ENCODE measurements at regions not wholly inside any gene's neighbourhood (a gene's known extent, or its start where the extent isn't known, plus 50 kb on each side); places are given as distances from the start of the nearest gene placed in this dataset.
"Not testable (repeated sequence)": the region's sequence is repeated elsewhere in the genome, so short reads cannot be mapped to it uniquely, and the experiment has no call there.

DNA sequence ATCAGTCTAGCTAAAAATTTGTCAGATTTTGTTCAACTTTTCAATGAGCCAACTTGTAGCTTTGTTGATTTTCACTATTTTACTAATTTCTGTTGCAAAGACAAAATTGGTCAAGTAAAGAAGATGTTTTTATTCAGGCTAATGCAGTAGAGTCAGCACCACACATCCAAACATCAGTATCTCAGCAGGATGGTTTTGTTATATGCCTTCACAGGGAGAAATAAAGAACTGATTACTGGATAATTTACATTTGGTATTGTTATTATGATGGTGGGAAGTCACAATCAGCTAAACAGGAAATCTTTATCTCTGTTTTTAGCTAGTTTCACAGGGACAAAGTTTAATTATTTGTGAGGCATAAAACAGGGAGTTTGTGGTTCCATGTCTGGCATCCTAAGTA lies 713.4 kb downstream of the SLITRK5 start:
- intact Hi-C loops (cut with micrococcal nuclease) = no loop called here

- intact Hi-C loops (cut with micrococcal nuclease) = no loop called here
Observed at GRCh38 chr13:88395804-88396203, 724.6 kb downstream of the SLITRK5 start.

GRCh38 chr13:88411696-88412095 lies 740.5 kb downstream of the SLITRK5 start:
- intact Hi-C loops (cut with micrococcal nuclease) = no loop called here

- intact Hi-C loops (cut with micrococcal nuclease) = no loop called here
Observed at GRCh38 chr13:88417801-88418200, 746.6 kb downstream of the SLITRK5 start.

DNA sequence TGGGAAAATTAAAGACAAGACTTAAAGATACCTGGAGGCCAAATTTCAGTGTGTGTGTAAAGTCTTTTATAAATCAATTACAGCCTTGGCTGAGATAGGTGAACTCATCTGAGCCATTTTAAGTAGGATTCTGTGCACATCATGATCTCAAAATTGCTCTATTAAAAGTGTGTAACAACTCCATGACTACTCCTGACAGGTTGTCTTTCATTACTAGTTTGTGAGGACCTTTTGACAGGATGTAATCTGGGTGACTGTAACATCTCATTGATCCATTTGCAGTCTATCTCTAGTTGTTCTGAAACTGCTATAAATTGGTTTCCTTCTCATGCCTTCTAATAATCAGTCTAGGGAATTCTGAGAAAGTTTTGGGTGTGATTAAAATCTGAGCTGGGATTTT lies 753.3 kb downstream of the SLITRK5 start:
- intact Hi-C loops (cut with micrococcal nuclease) = no loop called here

- intact Hi-C loops (cut with micrococcal nuclease) = no loop called here
Observed at GRCh38 chr13:88426661-88427060, 755.5 kb downstream of the SLITRK5 start.

DNA sequence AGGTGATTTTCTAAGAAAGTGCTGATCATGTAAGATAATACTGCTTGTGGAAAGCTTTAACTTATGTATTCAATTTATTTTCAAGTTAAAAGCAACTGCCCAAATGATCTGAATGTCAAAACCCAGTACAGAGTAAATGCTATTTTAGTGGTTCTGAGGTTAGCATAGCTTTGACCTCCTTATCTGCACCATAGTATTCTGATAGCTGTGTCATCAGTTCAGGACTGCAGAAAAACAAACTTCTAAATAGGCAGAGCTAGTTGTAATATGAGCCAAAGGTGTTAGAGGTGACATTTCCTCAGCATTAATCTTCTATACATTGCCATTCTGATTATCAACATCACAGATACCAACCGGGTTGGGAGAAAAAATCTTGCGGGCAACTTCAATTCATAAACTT lies 758.7 kb downstream of the SLITRK5 start:
- intact Hi-C loops (cut with micrococcal nuclease) = no loop called here

- intact Hi-C loops (cut with micrococcal nuclease) = no loop called here
Observed at GRCh38 chr13:88434953-88435352, 763.8 kb downstream of the SLITRK5 start.

DNA sequence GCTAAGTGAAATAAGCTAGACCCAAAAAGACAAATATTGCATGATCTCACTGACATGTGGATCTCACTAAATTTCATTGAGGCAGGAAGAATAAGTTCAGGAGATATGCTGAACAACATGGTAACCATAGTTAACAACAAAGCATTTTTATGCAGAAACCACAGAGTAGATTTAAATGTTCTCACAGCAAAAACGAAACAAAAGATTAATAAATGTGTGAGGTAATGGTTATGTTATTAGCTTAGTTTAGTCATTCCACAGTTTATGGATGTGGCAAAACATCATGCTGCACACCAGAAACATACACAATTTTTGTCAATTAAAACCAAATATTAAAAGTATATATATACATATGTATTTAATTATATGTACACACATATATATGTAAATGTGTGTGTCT lies 765.8 kb downstream of the SLITRK5 start:
- intact Hi-C loops (cut with micrococcal nuclease) = no loop called here

DNA sequence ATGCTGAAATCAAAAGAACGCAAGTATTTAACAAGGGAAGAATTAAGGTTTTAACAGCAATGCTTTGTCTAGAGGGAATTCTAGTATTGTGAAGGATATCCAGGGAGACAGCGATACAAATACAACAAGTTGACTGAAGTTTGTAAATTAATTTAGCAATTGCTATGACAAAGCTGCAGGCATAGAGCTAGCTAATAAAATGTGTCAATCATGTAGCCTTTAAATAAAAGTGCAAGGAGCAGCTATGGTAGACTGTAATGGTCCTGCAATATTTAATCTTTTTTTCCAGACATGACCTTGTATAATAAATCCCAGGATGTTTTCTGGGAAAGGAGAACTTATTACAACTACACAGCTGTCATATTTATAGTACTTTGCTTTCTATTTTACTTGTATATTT lies 779.3 kb downstream of the SLITRK5 start:
- intact Hi-C loops (cut with micrococcal nuclease) = no loop called here

GRCh38 chr13:88456151-88456550 lies 785.0 kb downstream of the SLITRK5 start:
- intact Hi-C loops (cut with micrococcal nuclease) = no loop called here

DNA sequence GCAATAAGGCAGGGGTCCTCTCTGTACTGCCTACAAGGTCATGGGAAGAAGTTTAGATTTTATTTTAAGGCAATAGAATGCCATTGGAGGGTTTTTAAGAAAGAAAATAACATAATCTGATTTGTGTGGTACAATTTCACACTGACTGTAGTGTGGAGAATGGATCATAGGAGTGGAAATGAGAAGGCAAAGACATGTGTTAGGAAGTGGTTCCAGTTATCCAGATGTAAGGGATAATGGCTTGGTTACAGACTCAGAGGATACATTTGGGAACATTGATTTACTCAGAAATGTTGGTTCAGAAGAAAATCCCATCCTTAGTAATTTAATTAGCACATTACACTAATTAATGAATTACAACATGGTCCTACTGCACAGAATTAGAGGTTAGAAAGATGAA lies 788.2 kb downstream of the SLITRK5 start:
- intact Hi-C loops (cut with micrococcal nuclease) = no loop called here

- intact Hi-C loops (cut with micrococcal nuclease) = no loop called here
Observed at GRCh38 chr13:88461272-88462009, 790.3 kb downstream of the SLITRK5 start.

DNA sequence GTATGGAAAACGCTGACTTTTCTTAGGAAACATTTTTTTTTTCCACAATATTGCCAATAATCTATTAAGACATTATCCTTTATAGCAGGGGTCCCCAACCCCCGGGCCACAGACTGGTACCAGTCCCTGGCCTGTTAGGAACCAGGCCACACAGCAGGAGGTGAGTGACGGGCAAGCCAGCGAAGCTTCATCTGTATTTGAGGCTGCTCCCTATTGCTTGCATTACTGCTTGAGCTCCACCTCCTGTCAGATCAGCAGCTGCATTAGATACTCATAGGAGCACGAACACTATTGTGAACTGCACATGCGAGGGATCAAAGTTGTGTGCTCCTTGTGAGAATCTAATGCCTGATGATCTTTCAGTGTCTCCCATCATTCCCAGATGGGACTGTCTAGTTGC lies 793.7 kb downstream of the SLITRK5 start:
- intact Hi-C loops (cut with micrococcal nuclease) = no loop called here

- intact Hi-C loops (cut with micrococcal nuclease) = no loop called here
Observed at GRCh38 chr13:88472316-88472715, 801.1 kb downstream of the SLITRK5 start.

DNA sequence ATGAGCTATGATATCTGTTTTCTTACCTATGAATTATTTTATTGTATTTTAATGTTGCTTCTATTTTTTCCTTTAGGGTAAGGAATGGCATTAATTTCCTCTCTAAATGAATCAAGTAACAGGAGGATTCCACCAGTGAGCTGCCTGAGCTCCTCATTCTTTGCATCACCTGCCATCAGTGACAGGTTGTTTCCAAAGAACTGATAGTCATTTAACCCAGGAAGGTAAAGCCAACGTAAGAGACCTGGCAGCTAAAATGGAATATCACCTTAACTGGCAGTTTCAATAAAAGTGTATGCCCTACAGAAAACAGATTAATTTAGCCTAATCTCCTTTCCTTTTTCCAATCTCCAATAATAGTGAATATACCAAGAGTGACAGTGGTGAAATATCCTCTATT lies 812.0 kb downstream of the SLITRK5 start:
- intact Hi-C loops (cut with micrococcal nuclease) = no loop called here

DNA sequence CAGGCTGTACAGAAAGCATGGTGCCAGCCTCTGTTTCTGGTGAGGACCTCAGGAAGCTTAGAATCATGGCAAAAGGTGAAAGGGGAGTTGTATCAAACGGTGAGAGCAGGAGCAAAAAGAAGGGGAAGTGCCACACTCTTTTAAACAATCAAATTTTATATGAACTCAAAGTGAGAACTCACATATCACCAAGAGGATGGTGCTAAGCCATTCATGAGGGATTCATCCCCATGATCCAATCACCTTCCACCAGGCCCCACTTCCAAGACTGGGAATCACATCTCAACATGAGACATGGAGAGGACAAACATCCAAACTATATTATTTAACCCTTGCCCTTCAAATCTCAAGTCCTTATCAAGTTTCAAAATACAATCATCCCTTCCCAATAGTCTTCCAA lies 836.7 kb downstream of the SLITRK5 start:
- intact Hi-C loops (cut with micrococcal nuclease) = no loop called here

GRCh38 chr13:88512993-88513392 lies 841.8 kb downstream of the SLITRK5 start:
- intact Hi-C loops (cut with micrococcal nuclease) = not testable (repeated sequence)

DNA sequence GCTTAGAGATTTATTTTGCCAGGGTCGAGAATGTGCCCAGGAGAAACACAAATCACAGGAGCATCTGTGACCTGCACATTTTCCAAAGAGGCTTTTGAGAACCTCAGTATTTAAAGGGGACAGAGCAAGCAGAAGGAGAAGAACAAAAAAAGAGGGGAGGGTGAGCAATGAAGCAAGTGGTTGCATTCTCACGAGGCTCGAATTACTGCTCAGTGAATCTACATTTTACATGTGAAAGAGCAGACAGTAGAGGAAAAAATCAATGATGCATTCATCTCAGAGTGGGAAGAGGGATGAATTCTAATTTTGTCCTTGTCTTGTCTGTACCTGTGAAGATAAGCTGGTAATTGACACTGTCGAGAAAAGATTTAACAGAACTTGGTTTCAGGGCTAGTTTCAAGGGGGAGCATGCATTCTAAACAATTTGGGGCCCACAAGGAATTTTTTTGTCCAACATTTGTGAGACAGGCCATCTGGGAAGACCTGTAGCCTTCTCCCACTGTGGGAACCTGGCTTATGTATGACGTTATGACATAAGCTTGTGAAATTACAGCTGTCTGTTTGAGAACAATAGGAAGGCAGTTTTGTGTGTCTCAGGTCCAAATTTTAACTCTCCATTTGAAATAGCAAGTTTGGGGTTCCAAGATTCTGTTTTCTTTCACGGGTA lies 855.1 kb downstream of the SLITRK5 start:
- intact Hi-C loops (cut with micrococcal nuclease) = no loop called here

DNA sequence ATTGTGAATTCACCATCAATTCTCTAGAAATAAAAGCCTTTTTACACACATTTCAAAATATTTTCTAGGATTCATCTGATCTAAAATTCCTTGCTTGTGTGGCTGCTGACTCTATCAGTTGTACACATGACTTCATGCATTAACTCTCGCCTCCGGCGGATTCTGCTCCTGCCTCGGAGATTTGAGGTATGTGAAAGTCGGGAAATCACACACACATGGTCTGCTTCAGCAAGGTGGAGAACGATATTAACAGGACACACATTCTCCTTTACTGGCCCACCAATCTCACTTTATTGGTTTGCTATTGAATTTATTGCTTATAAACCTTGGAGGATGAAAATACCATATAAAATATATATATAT lies 855.7 kb downstream of the SLITRK5 start:
- intact Hi-C loops (cut with micrococcal nuclease) = no loop called here

- intact Hi-C loops (cut with micrococcal nuclease) = no loop called here
Observed at GRCh38 chr13:88541994-88542393, 870.8 kb downstream of the SLITRK5 start.

- intact Hi-C loops (cut with micrococcal nuclease) = no loop called here
Observed at GRCh38 chr13:88544836-88545235, 873.7 kb downstream of the SLITRK5 start.

- intact Hi-C loops (cut with micrococcal nuclease) = no loop called here
Observed at GRCh38 chr13:88552966-88553365, 881.8 kb downstream of the SLITRK5 start.
